Stimulated activated CD8-positive, alpha-beta memory T cell treated with anti-CD3 and anti-CD28 coated beads, Interleukin-7, amount 100 ng/mL, for 48 hours (primary cell): ENCODE measurements at regions not wholly inside any gene's neighbourhood (a gene's known extent, or its start where the extent isn't known, plus 50 kb on each side); places are given as distances from the start of the nearest gene placed in this dataset.

Source experiments
- DNase-seq, 2 donors: peaks; one replicate each; pipeline ENCODE4 v3.0.0-alpha.2; 2020; ENCODE audit warnings: low read depth in 1 of 2; ENCODE audit errors: extremely low read depth in 1 of 2

GRCh38 chr9:88077071-88077617, 61.1 kb downstream of the SPATA31C2 start:
- DNase-seq: no peak

- DNase-seq: peak; percentile 10 to 25
These were observed 61.8 kb downstream of the SPATA31C2 start for GRCh38 chr9:88076286-88077070.

- peak in 1 of 2 donors; percentile 10 for DNase-seq
These were observed 62.3 kb downstream of the SPATA31C2 start for GRCh38 chr9:88075966-88076285.

GRCh38 chr9:88075506-88075905, 62.8 kb downstream of the SPATA31C2 start:
- DNase-seq: no peak

GRCh38 chr9:88074931-88075330, 63.3 kb downstream of the SPATA31C2 start:
- DNase-seq: no peak

GRCh38 chr9:88072831-88073375, 65.4 kb downstream of the SPATA31C2 start:
- no peak for DNase-seq

- no peak for DNase-seq
These were observed 66.9 kb downstream of the SPATA31C2 start for GRCh38 chr9:88071331-88071730.

- DNase-seq: no peak
These were observed 72.7 kb downstream of the SPATA31C2 start for GRCh38 chr9:88065619-88066018.

- DNase-seq: no peak
These were observed 73.7 kb downstream of the SPATA31C2 start for GRCh38 chr9:88064554-88064953.

GRCh38 chr9:88060746-88061145, 77.5 kb downstream of the SPATA31C2 start:
- DNase-seq: no peak

GRCh38 chr9:88059469-88059868, 78.8 kb downstream of the SPATA31C2 start:
- DNase-seq: no peak

GRCh38 chr9:88056876-88057275, 81.4 kb downstream of the SPATA31C2 start:
- DNase-seq: no peak

- no peak for DNase-seq
These were observed 79.6 kb upstream of the CDK20 start for GRCh38 chr9:88053856-88054501.

GRCh38 chr9:88052321-88052965, 78.1 kb upstream of the CDK20 start:
- no peak for DNase-seq

- no peak for DNase-seq
These were observed 76.8 kb upstream of the CDK20 start for GRCh38 chr9:88051138-88051537.

- DNase-seq: no peak
These were observed 75.5 kb upstream of the CDK20 start for GRCh38 chr9:88049677-88050307.

- DNase-seq: no peak
These were observed 72.2 kb upstream of the CDK20 start for GRCh38 chr9:88046542-88046941.

GRCh38 chr9:88045686-88046085, 71.4 kb upstream of the CDK20 start:
- no peak for DNase-seq

- DNase-seq: no peak
These were observed 69.9 kb upstream of the CDK20 start for GRCh38 chr9:88044200-88044599.

- DNase-seq: no peak
These were observed 69.3 kb upstream of the CDK20 start for GRCh38 chr9:88043647-88044046.

- DNase-seq: no peak
These were observed 67.1 kb upstream of the CDK20 start for GRCh38 chr9:88041447-88041846.
